SH-SY5Y (cell line): ENCODE measurements at regions not wholly inside any gene's neighbourhood (a gene's known extent, or its start where the extent isn't known, plus 50 kb on each side); places are given as distances from the start of the nearest gene placed in this dataset.

ENCODE experiments used
- GATA2 ChIP-seq: IDR thresholded peaks from 2 replicates; pipeline ENCODE4 v1.6.1; 2011; ENCODE audit warnings: mild to moderate bottlenecking, low read depth, low read length
- GATA3 ChIP-seq: IDR thresholded peaks from 2 replicates; pipeline ENCODE4 v1.6.1; 2011; ENCODE audit warnings: low read depth, mild to moderate bottlenecking, low read length, moderate library complexity

DNA sequence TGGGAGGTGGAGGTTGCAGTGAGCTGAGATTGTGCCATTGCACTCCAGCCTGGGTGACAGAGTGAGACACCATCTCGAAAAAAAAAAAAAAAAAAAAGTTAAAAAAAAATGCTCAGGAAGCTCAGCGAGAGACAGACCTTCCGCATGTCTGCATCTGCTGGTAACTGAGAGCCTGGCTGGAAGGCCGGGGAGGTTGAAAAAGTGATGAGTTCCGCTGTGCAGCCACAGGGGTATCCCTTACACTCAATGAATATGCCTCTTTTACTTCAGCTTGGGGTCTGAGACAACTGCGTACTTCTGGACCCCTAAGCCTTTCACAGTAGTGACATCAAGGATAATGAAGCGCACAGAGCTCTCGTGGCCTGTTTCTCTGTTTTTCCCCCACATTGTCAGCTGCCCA, 179.9 kb upstream of the KLF4 start:
- TF ChIP-seq GATA3 (no peak), GATA2 (no peak)
